PC-9 (cell line): ENCODE measurements at regions not wholly inside any gene's neighbourhood (a gene's known extent, or its start where the extent isn't known, plus 50 kb on each side); places are given as distances from the start of the nearest gene placed in this dataset.

ENCODE experiments used
- BruUV-seq: library from RNA; stranded (reverse); fragments of 400-500 nt; replicated peaks from 2 replicates; lab custom pipeline; 2021; lab: Mats Ljungman, UMichigan
- CTCF ChIA-PET: fragments of 300-600 bp; sonication (Branson Sonifier 250); formaldehyde crosslinking; loops from one replicate; lab custom pipeline; 2022; ENCODE audit warnings: antibody characterized with exemption; lab: Charles Lee
- POLR2A ChIA-PET: fragments of 300-600 bp; sonication (Branson Sonifier 250); formaldehyde crosslinking; loops from one replicate; lab custom pipeline; 2022; ENCODE audit warnings: antibody characterized with exemption; ENCODE audit not compliant: unreplicated experiment; lab: Charles Lee
- DNase-seq, 2 experiments: peaks; one replicate each; pipeline versions ENCODE4 v3.0.0 to v3.0.0-alpha.2; 2015 to 2022; ENCODE audit warnings: mixed read lengths in 1 of 2
- H2AFZ ChIP-seq: fragments of 200-600 bp; sonication (generic); 2 replicates; pipeline ENCODE4 v1.8.1; 2017; ENCODE audit warnings: antibody characterized with exemption
- H3F3A ChIP-seq: fragments of 200-600 bp; sonication (generic); 2 replicates; pipeline ENCODE4 v1.8.1; 2017; ENCODE audit warnings: antibody characterized with exemption, mild to moderate bottlenecking, low read depth; ENCODE audit not compliant: insufficient read depth
- H3K27ac ChIP-seq: fragments of 200-600 bp; sonication (generic); 2 replicates; pipeline ENCODE4 v1.6.1; 2016; ENCODE audit warnings: mixed run types
- H3K27me3 ChIP-seq: fragments of 200-600 bp; sonication (generic); 2 replicates; pipeline ENCODE4 v1.6.1; 2016; ENCODE audit warnings: low read depth, mixed run types; ENCODE audit not compliant: insufficient read depth
- H3K36me3 ChIP-seq: fragments of 200-600 bp; sonication (generic); 2 replicates; pipeline ENCODE4 v1.6.1; 2016; ENCODE audit warnings: low read depth, mixed run types
- H3K4me1 ChIP-seq: fragments of 200-600 bp; sonication (generic); replicated peaks from 2 replicates; pipeline ENCODE4 v1.6.1; 2016; ENCODE audit warnings: mixed run types; ENCODE audit not compliant: insufficient read depth
- H3K4me2 ChIP-seq: fragments of 200-600 bp; sonication (generic); 2 replicates; pipeline ENCODE4 v1.6.1; 2017; ENCODE audit warnings: mixed run types
- H3K4me3 ChIP-seq: fragments of 200-600 bp; sonication (generic); 2 replicates; pipeline ENCODE4 v1.6.1; 2016; ENCODE audit warnings: mixed run types
- H3K79me2 ChIP-seq: fragments of 200-600 bp; sonication (generic); 2 replicates; pipeline ENCODE4 v1.6.1; 2017; ENCODE audit warnings: low read depth, mixed run types
- H3K9me2 ChIP-seq: fragments of 200-600 bp; sonication (generic); 2 replicates; pipeline ENCODE4 v1.8.1; 2017; ENCODE audit warnings: mild to moderate bottlenecking; ENCODE audit not compliant: insufficient read depth
- H3K9me3 ChIP-seq: fragments of 200-600 bp; sonication (generic); 2 replicates; pipeline ENCODE4 v1.8.1; 2016; ENCODE audit warnings: low read depth; ENCODE audit not compliant: insufficient read depth
- H4K20me1 ChIP-seq: fragments of 200-600 bp; sonication (generic); 2 replicates; pipeline ENCODE4 v1.8.1; 2017; ENCODE audit not compliant: insufficient read depth
- CTCF ChIP-seq: fragments of 200-600 bp; sonication (generic); conservative IDR thresholded peaks from 2 replicates; pipeline ENCODE4 v1.6.1; 2017; ENCODE audit warnings: mixed run types, antibody characterized with exemption, mild to moderate bottlenecking, moderate library complexity
- EZH2 ChIP-seq: fragments of 200-600 bp; sonication (generic); IDR thresholded peaks from 2 replicates; pipeline ENCODE4 v1.8.0; 2017; ENCODE audit warnings: antibody characterized with exemption, low read depth
- intact Hi-C: fragments of 100-400 bp; cut with micrococcal nuclease; formaldehyde crosslinking; loops from one replicate; pipeline ENCODE4 v1.10.0; 2022; ENCODE audit not compliant: unreplicated experiment

- Histone ChIP-seq H3K27ac (no peak overlapping the region), H3K4me2 (no peak overlapping the region), H3F3A (no peaks in the 10 kb centered on the region), H3K79me2 (no peaks in the 10 kb centered on the region), H3K9me3 (no peaks in the 10 kb centered on the region), H3K4me1 (no peaks in the 10 kb centered on the region), H4K20me1 (no peaks in the 10 kb centered on the region), H3K9me2 (no peaks in the 10 kb centered on the region), H3K36me3 (no peaks in the 10 kb centered on the region), H2AFZ (no peak overlapping the region), H3K4me3 (no peak overlapping the region), H3K27me3 (peaks cover 49% of the 10 kb centered on the region)
- TF ChIP-seq CTCF (peak; percentile 58), EZH2 (no peak)
- no TSS peak for BruUV-seq
- ChIA-PET CTCF (no interaction called here), POLR2A (no interaction called here)
- intact Hi-C loops: no loop called here
- DNase-seq: no peak
Measured at GRCh38 chr10:128530301-128530700, 404.1 kb upstream of the MKI67 start.

DNA sequence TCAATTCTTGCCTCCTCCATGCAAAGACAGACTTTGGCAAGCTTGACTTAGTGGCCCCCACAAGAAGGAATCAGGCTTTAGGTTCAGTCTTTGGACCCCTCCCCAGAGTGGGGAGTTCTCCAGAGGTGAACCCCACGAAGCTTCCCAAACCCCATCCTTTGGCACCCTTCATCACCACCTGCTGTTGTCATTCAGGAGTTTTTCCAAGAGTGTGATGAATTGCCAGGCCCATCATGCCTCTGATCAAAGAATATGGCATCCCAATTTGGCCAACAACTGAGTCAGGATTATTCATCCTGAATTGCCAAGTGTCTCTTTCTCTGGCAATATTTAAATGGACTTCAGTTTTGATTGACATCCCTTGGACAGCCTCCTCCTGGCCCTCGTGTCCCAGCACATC, 404.7 kb upstream of the MKI67 start:
- ChIA-PET POLR2A (no interaction called here), CTCF (no interaction called here)
- Histone ChIP-seq H3K79me2 (no peaks in the 10 kb centered on the region), H3K36me3 (no peaks in the 10 kb centered on the region), H3K27me3 (peaks cover 44% of the 10 kb centered on the region), H3K4me3 (no peak overlapping the region), H2AFZ (no peak overlapping the region), H3F3A (no peaks in the 10 kb centered on the region), H4K20me1 (no peaks in the 10 kb centered on the region), H3K4me1 (no peaks in the 10 kb centered on the region), H3K9me2 (no peaks in the 10 kb centered on the region), H3K27ac (no peak overlapping the region), H3K9me3 (no peaks in the 10 kb centered on the region), H3K4me2 (no peak overlapping the region)
- BruUV-seq: no TSS peak
- no peak for DNase-seq
- intact Hi-C loops: no loop called here
- TF ChIP-seq EZH2 (no peak), CTCF (no peak)

- no peaks in the 10 kb centered on the region for H3K79me2 ChIP-seq
- H3F3A ChIP-seq: no peaks in the 10 kb centered on the region
- no peak overlapping the region for H2AFZ ChIP-seq
- no peaks in the 10 kb centered on the region for H4K20me1 ChIP-seq
- peaks cover 32% of the 10 kb centered on the region for H3K27me3 ChIP-seq
- POLR2A ChIA-PET: no interaction called here
- CTCF ChIA-PET: no interaction called here
- no peak for TF ChIP-seq EZH2
- TF ChIP-seq CTCF: no peak
- BruUV-seq: no TSS peak
- no peaks in the 10 kb centered on the region for H3K36me3 ChIP-seq
- no peak overlapping the region for H3K4me3 ChIP-seq
- intact Hi-C loops: no loop called here
- H3K9me3 ChIP-seq: no peaks in the 10 kb centered on the region
- no peak overlapping the region for H3K4me2 ChIP-seq
- H3K9me2 ChIP-seq: no peaks in the 10 kb centered on the region
- no peak for DNase-seq
- no peaks in the 10 kb centered on the region for H3K4me1 ChIP-seq
- H3K27ac ChIP-seq: no peak overlapping the region
Measured at GRCh38 chr10:128534686-128535085, 408.5 kb upstream of the MKI67 start.
